ENCODE measurements at regions not wholly inside any gene's neighbourhood (a gene's known extent, or its start where the extent isn't known, plus 50 kb on each side); places are given as distances from the start of the nearest gene placed in this dataset.

- TF ChIP-seq CTCF (IDR thresholded peaks at IDR 0.05) (0 out of 2 replicates have a peak, but pooled peaks have one; percentile 4), POLR2AphosphoS5 (IDR thresholded peaks at IDR 0.05; ENCODE audit: low read depth, low read length) (no peak), TCF7L2 (IDR thresholded peaks at IDR 0.05; ENCODE audit: low read depth, low read length) (no peak), REST (IDR thresholded peaks at IDR 0.05; ENCODE audit: insufficient read depth in 1 of 2, low read depth in 2 of 2, low read length in 1 of 2) (no peak), SIN3A (IDR thresholded peaks at IDR 0.05; ENCODE audit: borderline replicate concordance, insufficient read depth, low read depth, low read length) (no peak)
Observed at GRCh38 chr4:138062929-138063328, 179.2 kb downstream of the SLC7A11 start.

Data from Panc1 (cell line).